Glomerular visceral epithelial cell (primary cell): ENCODE measurements at regions not wholly inside any gene's neighbourhood (a gene's known extent, or its start where the extent isn't known, plus 50 kb on each side); places are given as distances from the start of the nearest gene placed in this dataset.
A peak's percentile ranks its signal among the peaks of the same experiment; 100 is the strongest.

Experiments used
- DNase-seq: peaks from one replicate; pipeline ENCODE4 v3.0.0-alpha.2; 2016; ENCODE audit errors: extremely low spot score

DNA sequence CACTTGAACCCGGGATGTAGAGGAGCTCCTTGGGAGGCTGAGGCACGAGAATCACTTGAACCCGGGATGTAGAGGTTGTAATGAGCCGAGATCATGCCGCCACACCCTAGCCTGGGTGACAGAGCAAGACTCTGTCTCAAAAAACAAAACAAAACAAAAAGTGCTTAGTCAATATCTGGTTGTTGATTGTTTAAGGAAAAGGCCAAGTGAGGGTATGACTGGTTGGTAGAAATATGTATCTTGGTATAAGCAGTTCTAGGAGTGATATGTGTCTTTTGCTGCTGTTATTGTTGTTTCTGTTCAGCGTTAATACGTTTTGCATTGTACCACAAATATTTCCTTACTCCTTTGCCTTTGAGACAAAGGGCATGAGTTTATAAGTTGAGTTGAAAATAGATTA is 210.7 kb upstream of the DMRT1 start:
- no peak for DNase-seq

DNA sequence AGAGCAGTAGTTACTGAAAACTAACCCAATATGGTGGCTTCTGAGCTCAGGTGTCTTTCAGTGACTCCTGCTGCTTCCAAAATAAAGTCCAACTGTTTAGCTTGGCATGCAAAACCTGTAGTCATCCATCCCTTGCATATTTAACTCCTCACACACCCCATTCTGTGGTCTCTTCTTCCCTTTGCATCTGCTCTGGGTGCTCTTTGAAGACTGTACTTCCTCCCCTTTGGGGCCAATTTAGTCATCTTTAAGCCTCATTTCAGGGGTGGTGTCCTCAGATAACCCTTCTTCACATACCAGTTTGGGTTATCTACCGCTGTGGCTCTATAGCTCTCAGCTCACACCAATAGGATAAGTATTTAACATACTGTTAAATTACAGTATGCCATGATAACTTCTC is 209.9 kb upstream of the DMRT1 start:
- no peak for DNase-seq

DNA sequence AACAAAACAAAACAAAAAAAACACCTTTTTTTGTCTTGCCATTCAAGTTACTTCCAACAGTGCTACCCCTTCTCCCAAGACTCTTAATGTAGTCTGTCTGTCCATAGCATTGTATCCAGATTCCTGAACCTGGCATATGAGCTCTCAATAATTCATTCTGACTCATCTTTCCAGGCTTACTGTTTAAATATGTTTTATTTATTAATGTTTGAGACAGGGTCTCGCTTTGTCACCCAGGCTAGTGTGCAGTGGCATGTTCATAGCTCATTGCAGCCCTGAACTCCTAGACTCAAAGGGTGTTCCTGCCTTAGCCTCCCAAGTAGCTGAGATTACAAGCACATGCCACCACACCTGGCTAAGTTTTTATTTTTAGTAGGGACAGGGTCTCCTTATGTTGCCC is 208.0 kb upstream of the DMRT1 start:
- no peak for DNase-seq

DNA sequence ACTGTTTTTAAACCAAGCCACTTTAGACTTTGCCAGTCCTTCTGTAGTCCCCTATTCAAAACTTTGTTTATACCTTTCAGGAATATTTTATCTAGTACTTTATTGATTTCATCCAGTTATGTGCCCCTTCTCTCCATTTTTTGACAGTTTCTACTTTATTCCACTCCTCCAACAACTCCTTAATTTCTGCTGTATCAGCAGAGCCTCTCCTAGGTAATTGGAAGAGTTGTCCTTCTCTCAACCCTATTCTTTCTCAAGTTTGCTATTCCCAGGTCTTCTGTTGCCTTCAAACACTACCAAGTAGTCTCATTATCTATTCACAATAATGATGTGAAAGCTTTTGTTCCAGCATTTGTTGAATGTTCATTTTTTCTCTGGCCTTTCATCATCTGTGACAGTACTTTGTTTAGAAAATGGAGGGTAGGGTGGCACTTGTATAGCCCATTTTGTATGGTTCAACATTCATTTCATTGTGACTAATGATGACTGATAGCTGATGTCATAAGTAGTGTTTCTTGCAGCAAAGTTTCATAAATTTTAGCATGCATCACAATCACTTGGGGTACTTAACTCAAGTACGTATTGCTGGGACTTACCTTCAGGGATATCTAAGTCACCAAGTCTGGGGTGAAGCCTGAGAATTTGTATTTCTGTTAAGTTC is 204.4 kb upstream of the DMRT1 start:
- DNase-seq = no peak

DNA sequence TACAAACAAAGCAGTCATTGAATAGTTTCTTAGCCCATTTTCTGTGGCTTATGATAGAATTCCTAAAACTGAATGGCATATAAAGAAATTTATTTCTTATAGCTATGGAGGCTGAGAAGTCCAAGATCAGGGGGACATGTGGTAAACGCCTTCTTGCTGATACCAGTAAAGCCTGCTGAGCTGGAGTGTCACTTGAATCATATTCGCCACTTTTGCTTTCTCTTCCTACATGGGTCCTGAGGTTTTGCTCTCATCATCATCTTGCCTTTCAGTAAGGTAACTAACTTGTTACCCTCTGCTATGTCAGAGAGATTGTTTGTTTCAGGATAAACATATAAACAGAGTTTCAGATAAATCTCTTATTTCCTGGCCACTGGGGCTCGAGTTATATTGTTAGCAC is 203.3 kb upstream of the DMRT1 start:
- no peak for DNase-seq

DNA sequence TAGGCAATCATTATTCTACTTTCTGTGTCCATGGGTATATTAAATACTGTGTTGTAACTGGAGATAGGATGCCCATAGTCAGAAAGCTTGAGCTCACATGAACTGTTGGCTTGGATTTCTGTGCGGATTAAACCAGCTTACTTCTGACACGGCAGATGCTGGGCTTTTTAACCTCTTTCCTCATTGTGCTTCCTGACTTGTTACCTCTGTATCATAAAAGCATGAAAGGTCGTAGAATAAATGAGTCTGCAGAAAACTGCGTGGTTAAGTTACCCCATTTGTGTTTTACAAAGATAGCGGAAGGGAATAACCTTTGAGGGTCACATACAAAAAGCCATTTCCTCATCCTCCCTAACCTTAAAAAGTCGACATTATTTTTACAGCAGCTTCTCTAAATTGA is 199.5 kb upstream of the DMRT1 start:
- DNase-seq = no peak

DNA sequence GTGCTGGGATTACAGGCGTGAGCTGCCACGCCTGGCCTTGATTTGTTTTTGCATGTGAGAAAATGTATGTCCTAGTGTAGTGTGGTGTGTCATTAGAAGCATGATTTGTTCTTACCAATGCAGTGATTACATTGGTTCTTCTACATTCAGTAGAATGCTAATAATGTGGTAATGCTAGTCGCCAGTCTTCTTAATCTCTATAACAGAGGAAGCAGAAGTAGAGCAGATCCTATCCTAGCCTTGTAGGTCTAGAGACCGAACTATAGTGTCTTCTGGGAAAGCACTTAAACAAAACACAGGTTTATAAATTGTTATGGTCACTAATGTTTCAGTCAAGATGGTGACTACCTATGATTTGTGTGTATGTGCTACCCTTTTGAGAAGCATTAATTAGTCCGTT is 197.5 kb upstream of the DMRT1 start:
- DNase-seq = no peak

DNA sequence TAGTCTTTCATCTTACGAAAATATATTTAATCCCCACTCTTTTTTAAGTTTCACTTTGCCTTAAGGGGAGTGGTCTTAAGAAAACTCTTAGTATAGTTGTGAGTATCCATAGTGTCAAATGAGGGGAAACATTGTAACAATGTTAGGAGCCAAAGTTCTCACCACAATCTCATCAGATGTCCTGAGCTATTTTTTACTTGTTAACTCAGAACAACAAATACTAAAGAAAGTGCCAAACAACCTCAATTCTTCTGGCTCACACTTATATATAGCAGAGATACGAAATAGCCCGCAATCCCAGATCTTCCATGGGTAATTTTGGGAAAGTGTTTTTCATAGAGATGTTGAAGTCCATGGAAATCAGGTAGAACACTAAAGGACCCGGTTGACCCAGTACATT is 194.0 kb upstream of the DMRT1 start:
- DNase-seq = no peak

DNA sequence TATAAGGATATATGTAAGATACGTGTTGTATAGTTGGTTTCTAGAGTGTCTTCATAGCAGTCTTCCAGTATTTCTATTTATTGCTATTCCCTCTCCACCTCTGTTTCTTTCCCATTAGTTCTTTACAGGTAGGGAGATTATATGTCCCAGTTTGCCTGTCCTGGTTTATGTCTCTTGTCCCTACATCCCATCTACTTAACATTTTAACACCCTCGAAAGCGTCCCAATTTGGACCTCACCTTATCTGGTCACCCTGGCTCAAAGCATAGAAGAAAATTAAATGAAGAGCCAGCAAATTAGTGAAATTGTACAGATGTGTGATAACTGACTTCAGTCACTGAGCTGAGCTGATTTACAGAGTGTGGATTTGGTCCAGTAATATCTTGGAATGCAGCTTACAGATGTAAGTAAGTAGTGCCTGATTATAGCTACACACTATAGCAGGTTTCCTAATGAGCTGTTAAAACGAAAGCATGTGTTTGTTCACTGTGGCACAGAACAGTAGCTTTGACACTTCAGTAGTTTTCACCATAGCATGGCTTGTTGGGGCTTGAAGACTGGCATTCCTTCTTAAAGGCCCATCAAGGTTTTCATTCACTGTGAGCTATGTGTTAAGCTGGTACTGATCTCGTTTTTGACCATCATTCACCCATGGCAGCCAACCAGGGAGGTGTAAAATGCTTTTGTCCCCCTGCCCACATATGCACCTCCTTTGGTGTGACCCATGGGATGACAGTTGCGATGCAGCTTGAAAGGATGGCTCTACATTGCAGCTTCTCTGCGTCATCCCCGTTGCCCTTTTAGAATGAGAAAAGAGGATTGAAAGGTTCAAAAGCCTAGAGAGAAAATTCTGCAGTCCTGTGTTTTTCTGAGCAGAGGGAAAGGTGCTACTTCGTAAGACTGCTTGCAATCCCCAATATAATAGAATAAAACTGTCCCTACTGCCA is 192.1 kb upstream of the DMRT1 start:
- peak; percentile 59 for DNase-seq

DNA sequence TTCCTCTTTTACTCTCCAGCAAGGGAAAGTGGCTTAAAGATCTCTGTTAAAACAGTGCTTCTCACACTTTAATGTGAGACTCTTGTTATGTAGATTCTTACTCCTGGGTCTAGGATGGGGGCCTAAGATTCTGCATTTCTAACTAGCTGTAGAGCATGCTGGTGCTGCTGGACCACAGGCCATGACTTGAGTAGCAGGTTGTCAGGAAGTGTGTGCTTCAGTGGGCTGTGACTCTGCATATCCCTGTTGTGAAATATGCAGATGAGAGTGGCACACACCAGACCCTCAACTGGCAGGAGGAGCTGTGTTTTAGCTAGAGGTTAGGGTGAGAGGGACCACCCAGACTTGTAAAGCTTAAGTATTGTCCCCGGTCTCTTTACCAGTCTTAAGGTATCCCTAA is 191.1 kb upstream of the DMRT1 start:
- peak; percentile 13 for DNase-seq

DNA sequence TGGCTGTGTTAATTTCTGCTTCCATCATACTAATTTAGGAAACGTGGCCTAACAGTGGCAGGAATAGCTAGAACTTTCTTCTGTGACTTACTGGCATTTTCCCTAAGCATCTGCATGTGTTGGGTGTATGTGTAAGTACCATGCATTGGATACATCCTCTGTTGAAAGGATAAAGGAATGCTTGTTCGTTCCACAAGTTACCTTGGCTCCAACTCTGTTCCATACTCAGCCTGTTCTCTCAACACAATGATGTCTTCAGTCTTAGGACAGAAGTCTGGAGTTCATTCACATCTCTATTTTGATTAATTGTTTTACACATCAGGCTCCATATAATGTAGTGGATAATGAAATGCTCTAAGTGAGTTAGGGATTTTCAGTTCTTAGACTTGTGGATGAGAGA is 190.1 kb upstream of the DMRT1 start:
- DNase-seq = no peak

DNA sequence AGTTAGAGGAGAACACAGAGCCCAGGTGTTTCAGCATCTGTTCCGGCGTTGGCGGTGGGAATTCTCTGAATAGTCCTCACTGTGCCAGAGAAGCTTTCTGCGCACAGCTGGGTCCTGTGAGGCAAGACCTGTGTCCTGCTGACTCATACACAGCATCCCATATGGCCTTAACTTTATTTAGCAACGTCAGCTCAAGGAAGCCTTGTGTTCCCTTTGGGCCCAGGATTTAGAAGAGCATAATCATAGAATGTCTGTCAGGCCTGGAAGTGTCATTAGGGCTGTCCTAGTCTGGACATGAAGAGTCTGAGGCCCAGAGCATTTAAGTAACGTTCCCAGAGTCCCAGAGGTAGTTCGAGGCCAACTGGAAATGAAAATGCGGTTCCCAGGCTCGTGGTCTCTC is 188.6 kb upstream of the DMRT1 start:
- DNase-seq = no peak

DNA sequence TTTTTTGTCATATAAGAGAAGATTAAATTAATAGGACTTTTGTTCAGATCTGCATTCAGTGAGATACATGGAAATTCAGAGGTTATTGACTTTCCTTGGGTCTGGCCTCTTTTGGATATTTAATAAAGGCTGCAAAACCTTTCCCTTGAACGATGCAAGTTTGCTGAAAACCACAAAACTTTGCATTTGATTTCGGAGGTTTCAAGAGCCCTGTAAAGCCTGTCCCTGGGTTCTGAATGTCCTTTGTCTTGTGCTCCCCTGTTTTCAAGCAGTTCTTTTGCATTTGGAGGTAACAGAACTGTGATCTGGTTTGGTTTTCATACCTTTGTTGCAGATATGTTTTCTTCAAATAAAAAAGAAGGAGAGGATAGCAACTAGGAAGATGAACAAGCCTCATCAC is 188.1 kb upstream of the DMRT1 start:
- DNase-seq = no peak

DNA sequence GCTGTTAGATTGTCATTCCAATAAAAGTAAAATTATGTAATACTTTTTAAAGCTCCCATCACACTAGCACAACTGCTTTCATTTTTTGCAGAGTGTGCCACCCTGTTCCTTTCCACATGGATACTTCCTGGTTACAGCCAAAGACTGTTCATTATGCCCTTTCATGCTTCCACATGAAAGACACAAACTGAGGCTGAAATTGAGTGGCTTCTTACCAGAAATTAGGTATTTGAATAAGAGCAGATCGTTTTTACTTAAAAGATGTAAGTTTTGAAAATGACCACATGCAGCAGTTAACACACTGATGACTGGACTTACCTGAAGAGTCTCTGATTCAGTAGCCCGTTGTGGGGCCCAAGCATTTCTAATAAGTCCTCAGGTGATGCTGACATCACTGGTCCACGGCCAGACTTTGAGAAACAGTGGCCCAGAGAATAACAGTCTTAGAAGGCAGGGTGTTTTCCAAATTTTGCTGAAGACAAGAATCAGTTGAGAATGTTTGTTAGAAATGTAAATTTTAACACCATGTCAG is 187.6 kb upstream of the DMRT1 start:
- DNase-seq = no peak

DNA sequence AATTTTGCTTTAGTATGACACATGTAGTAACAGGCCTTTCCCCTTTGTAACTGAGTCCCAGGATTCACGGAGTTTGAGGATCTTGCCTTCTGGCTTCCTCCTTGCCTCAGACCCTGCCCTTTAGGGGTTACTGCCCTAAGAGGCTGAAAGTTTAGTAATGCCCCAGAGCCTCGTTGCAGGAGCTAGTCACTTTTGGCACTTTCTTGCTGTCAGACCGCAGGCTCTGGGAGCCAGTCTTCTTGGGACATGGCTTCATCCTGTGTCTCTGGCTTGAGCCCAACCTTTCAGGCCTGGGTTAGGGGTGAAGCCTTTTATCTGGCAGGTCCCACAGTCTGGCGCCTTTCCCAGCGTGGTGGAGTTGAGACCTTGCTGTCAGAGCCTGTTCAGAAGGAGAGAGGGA is 185.6 kb upstream of the DMRT1 start:
- DNase-seq = no peak

DNA sequence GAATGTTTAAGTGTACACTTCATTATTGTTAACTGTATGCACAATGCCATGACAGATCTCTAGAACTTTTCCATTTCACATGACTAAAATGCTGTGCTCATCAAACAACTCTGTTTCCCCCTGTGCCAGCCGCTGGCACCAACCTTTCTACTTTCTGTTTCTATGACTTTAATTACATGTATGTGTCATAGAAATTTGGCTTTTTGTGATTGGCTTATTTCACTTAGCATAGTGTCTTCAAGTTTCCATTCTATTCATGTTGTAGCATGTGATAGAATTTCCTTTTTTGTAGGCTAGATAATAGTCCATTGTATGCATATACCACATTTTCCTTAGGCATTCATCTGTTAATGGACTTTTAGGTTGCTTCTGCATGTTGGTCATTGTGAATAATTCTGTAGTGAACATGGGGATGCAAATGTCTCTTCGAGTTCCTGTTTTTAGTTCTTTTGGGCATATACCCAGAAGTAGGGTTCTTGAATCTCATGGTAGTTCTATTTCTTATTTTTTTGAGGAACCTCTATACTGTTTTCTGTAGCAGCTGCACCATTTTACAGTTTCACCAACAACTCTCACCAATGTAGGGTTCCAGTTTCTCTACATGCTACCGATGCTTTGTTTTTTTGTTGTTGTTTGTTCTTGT is 184.4 kb upstream of the DMRT1 start:
- no peak for DNase-seq

DNA sequence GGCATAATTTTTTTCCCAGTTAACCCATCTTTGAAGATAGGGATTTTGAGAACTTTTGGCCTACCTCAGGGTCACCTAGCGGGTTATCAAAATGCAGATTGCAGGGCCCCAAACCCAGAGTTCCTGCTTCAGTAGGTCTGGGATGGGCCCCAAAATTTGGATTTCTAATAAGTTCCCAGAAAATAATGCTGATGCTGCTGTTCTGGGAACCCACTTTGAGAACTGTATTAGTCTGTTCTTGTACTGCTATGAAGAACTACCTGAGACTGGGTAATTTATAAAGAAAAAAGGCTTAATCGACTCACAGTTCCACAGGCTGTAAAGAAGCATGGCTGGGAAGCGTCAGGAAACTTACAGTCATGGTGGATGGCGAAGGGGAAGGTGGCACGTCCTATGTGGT is 182.2 kb upstream of the DMRT1 start:
- DNase-seq = no peak

DNA sequence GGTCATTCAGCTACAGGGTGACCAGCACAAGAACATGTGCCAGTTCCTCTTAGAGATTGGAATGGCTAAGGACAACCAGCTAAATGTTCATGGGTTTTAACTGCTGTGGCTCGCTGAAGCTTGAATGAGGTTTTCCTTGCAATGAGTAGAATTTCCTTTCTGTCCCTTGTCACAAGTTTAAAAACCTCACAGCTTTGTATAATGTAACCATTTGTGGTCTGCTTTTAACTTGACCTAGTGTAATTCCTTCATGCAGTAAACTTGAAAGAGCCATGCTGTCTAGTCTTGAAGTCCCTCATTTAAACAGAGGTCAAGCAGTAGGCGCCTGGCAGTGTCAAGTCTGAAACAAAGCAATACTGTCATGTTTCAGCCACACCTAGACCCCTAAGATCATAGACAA is 181.3 kb upstream of the DMRT1 start:
- no peak for DNase-seq

DNA sequence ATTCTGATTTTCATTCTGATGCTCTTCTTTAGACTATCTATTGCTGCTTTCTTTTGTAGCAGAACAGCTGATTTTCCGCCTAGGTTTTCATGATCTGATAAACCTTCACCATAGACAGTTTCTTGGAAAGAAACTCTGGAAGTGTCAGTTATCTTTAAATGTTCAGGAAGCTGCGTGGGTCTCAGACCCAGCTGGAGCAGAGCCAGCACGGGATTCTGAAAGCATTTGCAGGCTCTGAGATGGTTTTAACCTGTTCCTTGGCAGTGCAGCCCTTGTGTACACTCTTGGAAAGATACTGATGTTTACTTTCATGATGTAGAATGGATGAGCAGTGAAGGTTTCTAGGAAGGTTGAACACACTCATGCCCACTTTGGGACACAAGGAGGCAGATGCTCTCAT is 178.0 kb upstream of the DMRT1 start:
- DNase-seq = no peak

DNA sequence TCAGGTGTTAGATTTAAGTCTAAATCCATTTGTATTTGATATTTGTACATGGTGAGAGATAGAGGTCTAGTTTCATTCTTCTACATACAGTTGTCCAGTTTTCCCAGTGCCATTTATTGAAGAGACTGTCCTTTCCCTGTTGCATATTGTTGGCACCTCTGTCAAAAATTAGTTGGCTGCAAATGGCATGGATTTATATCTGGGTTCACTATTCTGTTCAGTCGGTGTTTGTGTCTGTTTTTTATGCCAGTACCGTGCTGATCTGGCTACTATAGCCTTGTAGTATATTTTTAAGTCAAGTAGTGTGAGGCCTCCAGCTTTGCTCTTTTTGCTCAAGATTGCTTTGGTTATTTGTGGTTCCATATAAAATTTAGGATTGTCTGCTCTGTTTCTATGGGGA is 176.2 kb upstream of the DMRT1 start:
- no peak for DNase-seq

DNA sequence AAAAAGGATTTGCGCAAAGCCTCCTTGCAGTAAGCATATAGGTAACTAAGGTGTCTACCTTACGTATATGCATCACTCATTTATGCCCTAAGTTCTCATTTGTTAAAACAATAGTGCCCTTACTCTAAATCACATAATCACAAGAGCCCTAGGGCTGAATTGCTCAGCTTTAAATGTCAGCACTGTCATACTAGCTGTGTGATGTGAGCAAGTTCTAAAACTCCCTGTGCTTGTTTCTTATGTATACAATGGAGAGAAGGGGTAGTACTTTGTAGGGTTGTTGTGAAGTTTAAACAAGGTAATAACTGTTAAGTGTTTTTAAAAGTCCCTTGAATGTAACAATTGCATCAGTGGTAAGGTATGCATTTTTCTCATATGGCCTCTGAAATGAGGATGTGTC is 169.5 kb upstream of the DMRT1 start:
- DNase-seq = no peak

DNA sequence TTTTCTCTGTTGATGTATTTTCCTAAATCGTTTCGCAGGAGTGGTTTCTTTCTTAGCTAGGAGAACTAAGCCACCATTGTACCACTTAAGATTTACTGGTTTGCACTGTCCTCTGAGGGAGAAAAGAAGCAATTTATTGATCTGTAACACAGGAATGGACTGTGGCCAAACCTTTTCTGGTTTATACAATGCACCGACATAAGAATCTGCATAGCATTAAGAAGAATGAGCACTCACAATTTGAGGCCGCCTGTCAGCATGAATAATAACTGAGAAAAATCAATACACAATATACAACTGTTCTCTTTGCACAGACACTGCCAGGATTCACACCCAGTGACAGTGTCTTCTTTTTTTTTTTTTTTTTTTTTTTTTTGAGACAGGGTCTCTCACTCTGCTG is 168.6 kb upstream of the DMRT1 start:
- DNase-seq = no peak
